Fibroblast of lung (primary cell): ENCODE measurements at regions not wholly inside any gene's neighbourhood (a gene's known extent, or its start where the extent isn't known, plus 50 kb on each side); places are given as distances from the start of the nearest gene placed in this dataset.

Experiments used
- DNase-seq, 2 donors: peaks; one replicate each; pipeline versions ENCODE4 v3.0.0 to v3.0.0-alpha.2; 2010; ENCODE audit warnings: low read depth in 2 of 2
- H2AFZ ChIP-seq: 2 replicates; pipeline ENCODE4 v1.5.1; 2012; ENCODE audit warnings: low read length, control low read depth, inconsistent platforms
- H3K27ac ChIP-seq: 2 replicates; pipeline ENCODE4 v1.5.1; 2011; ENCODE audit warnings: low read length, control low read depth; ENCODE audit not compliant: insufficient read depth
- H3K27me3 ChIP-seq: 2 replicates; pipeline ENCODE4 v1.5.1; 2011; ENCODE audit warnings: mild to moderate bottlenecking, low read length; ENCODE audit not compliant: control insufficient read depth, insufficient read depth
- H3K36me3 ChIP-seq: 2 replicates; pipeline ENCODE4 v1.5.1; 2011; ENCODE audit warnings: low read length; ENCODE audit not compliant: control insufficient read depth, insufficient read depth
- H3K4me1 ChIP-seq: 2 replicates; pipeline ENCODE4 v1.5.1; 2011; ENCODE audit warnings: low read length; ENCODE audit not compliant: control insufficient read depth, insufficient read depth; ENCODE audit errors: extremely low read depth
- H3K4me2 ChIP-seq: 2 replicates; pipeline ENCODE4 v1.5.1; 2011; ENCODE audit warnings: low read length, control low read depth; ENCODE audit not compliant: insufficient read depth; ENCODE audit errors: extremely low read depth
- H3K4me3 ChIP-seq, 4 experiments: fragments of 200-600 bp in 1 of 4; sonication (generic) in 1 of 4; replicated peaks in 1 of 4; 2 replicates each; pipeline ENCODE4 v1.5.1; 2011 to 2016; ENCODE audit warnings: low read length in 4 of 4, low read depth in 3 of 4, mild to moderate bottlenecking in 3 of 4, control low read depth in 2 of 4, inconsistent platforms in 1 of 4, mixed read lengths in 1 of 4; ENCODE audit not compliant: insufficient read depth in 1 of 4; ENCODE audit errors: control extremely low read depth in 1 of 4
- H3K79me2 ChIP-seq: 2 replicates; pipeline ENCODE4 v1.5.1; 2012; ENCODE audit warnings: mild to moderate bottlenecking, low read length, inconsistent platforms; ENCODE audit not compliant: control insufficient read depth, insufficient read depth
- H3K9ac ChIP-seq: 2 replicates; pipeline ENCODE4 v1.5.1; 2011; ENCODE audit warnings: mild to moderate bottlenecking, low read length, control low read depth; ENCODE audit not compliant: insufficient read depth
- H3K9me3 ChIP-seq: 2 replicates; pipeline ENCODE4 v1.5.1; 2012; ENCODE audit warnings: low read depth, low read length; ENCODE audit not compliant: control insufficient read depth, insufficient read depth
- H4K20me1 ChIP-seq: 2 replicates; pipeline ENCODE4 v1.5.1; 2011; ENCODE audit warnings: low read length; ENCODE audit not compliant: control insufficient read depth, insufficient read depth; ENCODE audit errors: extremely low read depth
- CTCF ChIP-seq, 2 donors: IDR thresholded peaks in 1 of 2; conservative IDR thresholded peaks in 1 of 2; 1 replicate in 1 of 2; 2 replicates in 1 of 2; pipeline ENCODE4 v1.5.1; 2011 to 2012; ENCODE audit warnings: low read length in 2 of 2, control low read depth in 1 of 2, inconsistent platforms in 1 of 2, low read depth in 1 of 2, mild to moderate bottlenecking in 1 of 2
- EZH2 ChIP-seq: IDR thresholded peaks from 2 replicates; pipeline ENCODE4 v1.5.1; 2012; ENCODE audit warnings: low read length, control low read depth, mild to moderate bottlenecking; ENCODE audit errors: missing control alignments

GRCh38 chr7:148489678-148490077, 100.9 kb upstream of the C7orf33 start:
- Histone ChIP-seq H3K4me2 (no peak overlapping the region), H3K36me3 (no peaks in the 10 kb centered on the region), H3K4me3 (no peak overlapping the region), H3K79me2 (no peaks in the 10 kb centered on the region), H3K27ac (no peak overlapping the region), H4K20me1 (no peaks in the 10 kb centered on the region), H3K9me3 (no peaks in the 10 kb centered on the region), H3K4me1 (no peaks in the 10 kb centered on the region), H3K9ac (no peak overlapping the region), H2AFZ (no peak overlapping the region), H3K27me3 (no peaks in the 10 kb centered on the region)
- TF ChIP-seq CTCF (conservative IDR thresholded peaks at IDR 0.05 in 1 of 2, IDR thresholded peaks at IDR 0.05 in 1 of 2; ENCODE audit: low read depth in 1 of 2, low read length in 2 of 2), result no peak
- no peak for TF ChIP-seq EZH2
- no peak for DNase-seq

GRCh38 chr7:148492157-148492860, 98.3 kb upstream of the C7orf33 start:
- TF ChIP-seq EZH2 (no peak), CTCF (conservative IDR thresholded peaks at IDR 0.05 in 1 of 2, IDR thresholded peaks at IDR 0.05 in 1 of 2; ENCODE audit: low read depth in 1 of 2, low read length in 2 of 2) (no peak)
- Histone ChIP-seq H3K9ac (no peak overlapping the region), H3K4me1 (no peaks in the 10 kb centered on the region), H2AFZ (no peak overlapping the region), H3K79me2 (no peaks in the 10 kb centered on the region), H4K20me1 (no peaks in the 10 kb centered on the region), H3K27ac (no peak overlapping the region), H3K36me3 (no peaks in the 10 kb centered on the region), H3K4me3 (no peak overlapping the region), H3K9me3 (no peaks in the 10 kb centered on the region), H3K4me2 (no peak overlapping the region), H3K27me3 (no peaks in the 10 kb centered on the region)
- peak in 1 of 2 donors; percentile 1 for DNase-seq

- peaks cover 3% of the 10 kb centered on the region for H3K27me3 ChIP-seq
- H3K79me2 ChIP-seq, result no peaks in the 10 kb centered on the region
- no peak overlapping the region for H3K9ac ChIP-seq
- no peaks in the 10 kb centered on the region for H3K36me3 ChIP-seq
- no peak overlapping the region for H2AFZ ChIP-seq
- no peak overlapping the region for H3K4me2 ChIP-seq
- no peak for DNase-seq
- no peaks in the 10 kb centered on the region for H3K4me1 ChIP-seq
- H4K20me1 ChIP-seq, result no peaks in the 10 kb centered on the region
- no peak overlapping the region for H3K4me3 ChIP-seq
- no peaks in the 10 kb centered on the region for H3K9me3 ChIP-seq
- H3K27ac ChIP-seq, result no peak overlapping the region
- TF ChIP-seq CTCF (conservative IDR thresholded peaks at IDR 0.05 in 1 of 2, IDR thresholded peaks at IDR 0.05 in 1 of 2; ENCODE audit: low read depth in 1 of 2, low read length in 2 of 2) (no peak), EZH2 (no peak)
These were observed 95.0 kb upstream of the C7orf33 start for GRCh38 chr7:148495605-148496004.
